ENCODE measurements at regions not wholly inside any gene's neighbourhood (a gene's known extent, or its start where the extent isn't known, plus 50 kb on each side); places are given as distances from the start of the nearest gene placed in this dataset.

- Histone ChIP-seq H3K4me2 (ENCODE audit: insufficient read depth in 1 of 2, low read depth in 2 of 2, low read length in 2 of 2) (no peak overlapping the region), H3K27me3 (replicated peaks in 1 of 4; ENCODE audit: control insufficient read depth in 3 of 4, extremely low read depth in 1 of 4, insufficient read depth in 3 of 4, low read length in 3 of 4) (no peaks in the 10 kb centered on the region), H3K18ac (ENCODE audit: extremely low read depth, low read length) (no peak overlapping the region), H3K9me3 (ENCODE audit: insufficient read depth in 2 of 2, low read depth in 1 of 2, low read length in 1 of 2) (no peaks in the 10 kb centered on the region), H4K5ac (ENCODE audit: insufficient read length, low read depth, low read length) (no peak overlapping the region), H2BK20ac (ENCODE audit: low read length) (no peak overlapping the region), H3K79me2 (ENCODE audit: control insufficient read depth in 1 of 2, insufficient read depth in 2 of 2, low read length in 2 of 2) (no peaks in the 10 kb centered on the region), H3K4ac (replicated peaks; ENCODE audit: insufficient read length, low read depth, low read length) (no peak overlapping the region), H2BK120ac (replicated peaks; ENCODE audit: low read depth, low read length) (no peak overlapping the region), H3K23ac (ENCODE audit: insufficient read length) (no peak overlapping the region), H3K79me1 (ENCODE audit: low read depth, low read length) (no peaks in the 10 kb centered on the region), H2AFZ (ENCODE audit: low read length) (no peak overlapping the region), H4K8ac (ENCODE audit: extremely low read depth, insufficient read depth, low read length) (no peak overlapping the region), H2BK5ac (ENCODE audit: low read depth, low read length) (no peak overlapping the region), H2BK12ac (ENCODE audit: low read depth, low read length) (no peak overlapping the region), H2BK15ac (ENCODE audit: low read length) (no peak overlapping the region), H2AK5ac (ENCODE audit: low read depth, low read length) (no peak overlapping the region), H4K20me1 (replicated peaks in 1 of 2; ENCODE audit: control insufficient read depth in 1 of 2, insufficient read depth in 2 of 2, low read length in 2 of 2) (no peaks in the 10 kb centered on the region), H4K91ac (replicated peaks; ENCODE audit: insufficient read length, low read length) (no peak overlapping the region), H3K4me1 (replicated peaks in 1 of 4; ENCODE audit: control insufficient read depth in 3 of 4, insufficient read depth in 4 of 4, low read length in 3 of 4) (no peaks in the 10 kb centered on the region), H3K23me2 (ENCODE audit: low read depth, low read length) (no peaks in the 10 kb centered on the region; the same call in 1 of the 2 replicates), H3K4me3 (ENCODE audit: extremely low read depth in 1 of 4, insufficient read depth in 2 of 4, low read depth in 3 of 4, low read length in 4 of 4) (no peak overlapping the region), H3K14ac (ENCODE audit: insufficient read length) (no peak overlapping the region), H3K56ac (replicated peaks; ENCODE audit: insufficient read length, low read depth, low read length) (no peak overlapping the region), H3K27ac (ENCODE audit: low read depth, low read length) (no peak overlapping the region), H3K36me3 (ENCODE audit: control insufficient read depth in 2 of 4, insufficient read depth in 4 of 4, low read length in 3 of 4) (no peaks in the 10 kb centered on the region), H3K9ac (replicated peaks in 1 of 4; ENCODE audit: extremely low read depth in 1 of 4, low read depth in 3 of 4, low read length in 3 of 4) (no peak overlapping the region)
- DNase-seq (ENCODE audit: low read depth in 1 of 2, low spot score in 2 of 2) (no peak), FAIRE-seq (no peak)
- CTCF ChIA-PET (ENCODE audit: partially characterized antibody): interaction anchor here (1.3 kb wide), 1 partner anchor 14 kb away, joined by 3 read pairs; no protein-coding TSS in a partner anchor
- POLR2A ChIA-PET (ENCODE audit: partially characterized antibody): no interaction called here
- TF ChIP-seq EGR1 (IDR thresholded peaks at IDR 0.05; ENCODE audit: borderline replicate concordance, low read depth, low read length) (no peak), GABPA (IDR thresholded peaks at IDR 0.05; ENCODE audit: borderline replicate concordance, insufficient read depth, low read length) (no peak), EZH2 (IDR thresholded peaks at IDR 0.05; ENCODE audit: low read depth, low read length, severe bottlenecking) (no peak), SIRT6 (IDR thresholded peaks at IDR 0.05; ENCODE audit: low read length) (no peak), TCF12 (IDR thresholded peaks at IDR 0.05; ENCODE audit: low read depth, low read length) (no peak), RAD21 (IDR thresholded peaks at IDR 0.05 in 1 of 2, conservative IDR thresholded peaks at IDR 0.05 in 1 of 2; ENCODE audit: low read depth in 2 of 2, low read length in 2 of 2) (no peak), ATF2 (IDR thresholded peaks at IDR 0.05; ENCODE audit: low read length) (no peak), CBX5 (IDR thresholded peaks at IDR 0.05; ENCODE audit: low read depth, low read length) (no peak), FOSL1 (IDR thresholded peaks at IDR 0.05; ENCODE audit: insufficient read depth, low read depth, low read length) (no peak), CBX8 (IDR thresholded peaks at IDR 0.05; ENCODE audit: borderline replicate concordance, low read depth, low read length) (no peak), KDM1A (IDR thresholded peaks at IDR 0.05; ENCODE audit: borderline replicate concordance, low read length) (no peak), HDAC2 (IDR thresholded peaks at IDR 0.05; ENCODE audit: borderline replicate concordance in 1 of 2, low read depth in 2 of 2, low read length in 2 of 2) (no peak), MAX (IDR thresholded peaks at IDR 0.05) (no peak), SP4 (IDR thresholded peaks at IDR 0.05; ENCODE audit: low read length) (no peak)
Measured at GRCh38 chr6:25170640-25171039, 108.5 kb upstream of the CARMIL1 start.

Data from H1 (cell line).